NOMO-1 treated with DMSO at 0.1 percent for 48 hours (cell line): ENCODE measurements at regions not wholly inside any gene's neighbourhood (a gene's known extent, or its start where the extent isn't known, plus 50 kb on each side); places are given as distances from the start of the nearest gene placed in this dataset.
A peak's percentile ranks its signal among the peaks of the same experiment; 100 is the strongest.
"Not testable (repeated sequence)": the region's sequence is repeated elsewhere in the genome, so short reads cannot be mapped to it uniquely, and the experiment has no call there.

Source experiments
- DNase-seq: peaks from one replicate; lab custom pipeline; 2025; ENCODE audit not compliant: unreplicated experiment; lab: John Stamatoyannopoulos, UW

GRCh38 chr1:91207691-91208090 lies 185.9 kb upstream of the ZNF644 start:
- not testable (repeated sequence) for DNase-seq

GRCh38 chr1:91204150-91204549 lies 182.3 kb upstream of the ZNF644 start:
- DNase-seq = not testable (repeated sequence)

GRCh38 chr1:91201694-91202093 lies 179.9 kb upstream of the ZNF644 start:
- no peak for DNase-seq

GRCh38 chr1:91201176-91201575 lies 179.3 kb upstream of the ZNF644 start:
- DNase-seq = peak; percentile 0

GRCh38 chr1:91200675-91201074 lies 178.8 kb upstream of the ZNF644 start:
- DNase-seq = no peak

GRCh38 chr1:91199988-91200387 lies 178.2 kb upstream of the ZNF644 start:
- no peak for DNase-seq

- DNase-seq = no peak
Measured at GRCh38 chr1:91190996-91191395, 169.2 kb upstream of the ZNF644 start.

- no peak for DNase-seq
Measured at GRCh38 chr1:91189096-91189495, 167.3 kb upstream of the ZNF644 start.

- not testable (repeated sequence) for DNase-seq
Measured at GRCh38 chr1:91182807-91183206, 161.0 kb upstream of the ZNF644 start.

GRCh38 chr1:91176250-91176649 lies 154.4 kb upstream of the ZNF644 start:
- DNase-seq = no peak

GRCh38 chr1:91174734-91175133 lies 152.9 kb upstream of the ZNF644 start:
- no peak for DNase-seq

GRCh38 chr1:91173346-91173890 lies 151.6 kb upstream of the ZNF644 start:
- DNase-seq = no peak

GRCh38 chr1:91172541-91172940 lies 150.7 kb upstream of the ZNF644 start:
- DNase-seq = no peak

- DNase-seq = no peak
Measured at GRCh38 chr1:91171898-91172297, 150.1 kb upstream of the ZNF644 start.

- no peak for DNase-seq
Measured at GRCh38 chr1:91170571-91170970, 148.7 kb upstream of the ZNF644 start.

- peak; percentile 58 for DNase-seq
Measured at GRCh38 chr1:91166106-91166712, 144.4 kb upstream of the ZNF644 start.

GRCh38 chr1:91165033-91165654 lies 143.3 kb upstream of the ZNF644 start:
- DNase-seq = peak; percentile 45

GRCh38 chr1:91162613-91163012 lies 140.8 kb upstream of the ZNF644 start:
- no peak for DNase-seq

- no peak for DNase-seq
Measured at GRCh38 chr1:91161749-91162148, 139.9 kb upstream of the ZNF644 start.

- DNase-seq = no peak
Measured at GRCh38 chr1:91161166-91161565, 139.3 kb upstream of the ZNF644 start.

- no peak for DNase-seq
Measured at GRCh38 chr1:91160363-91161075, 138.7 kb upstream of the ZNF644 start.

- DNase-seq = no peak
Measured at GRCh38 chr1:91153341-91153740, 131.5 kb upstream of the ZNF644 start.
